ENCODE measurements at regions not wholly inside any gene's neighbourhood (a gene's known extent, or its start where the extent isn't known, plus 50 kb on each side); places are given as distances from the start of the nearest gene placed in this dataset.

DNA sequence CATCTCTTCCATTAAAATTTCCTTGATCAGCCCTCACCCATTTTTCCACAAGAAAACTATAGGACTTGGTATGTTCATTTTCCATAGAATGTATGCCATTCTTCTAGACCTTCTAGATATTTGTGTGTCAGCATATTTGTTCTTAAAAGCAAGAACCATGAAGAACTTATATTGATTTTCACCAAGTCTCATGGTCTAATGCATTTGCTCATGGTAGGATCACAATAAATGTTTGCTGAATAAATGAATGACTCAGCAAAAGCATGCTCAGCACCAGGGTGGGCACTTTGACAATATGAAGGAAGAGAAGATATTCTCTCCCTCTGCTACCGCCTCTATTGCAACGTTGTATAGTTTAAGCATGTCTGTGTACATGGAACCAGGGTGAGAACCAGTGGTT, 805.5 kb upstream of the SLC35B3 start:
- no peak overlapping the region for H3K4me3 ChIP-seq (replicated peaks in 1 of 2; ENCODE audit: low read depth in 1 of 2, low read length in 2 of 2)
- ATAC-seq (no peak), DNase-seq (ENCODE audit: low read depth, low spot score) (no peak)
- TF ChIP-seq SIN3A (IDR thresholded peaks at IDR 0.05; ENCODE audit: low read depth) (no peak), TCF7L2 (IDR thresholded peaks at IDR 0.05; ENCODE audit: borderline replicate concordance, extremely low read depth, insufficient read depth, insufficient read length) (no peak), YY1 (IDR thresholded peaks at IDR 0.05; ENCODE audit: extremely low read depth, insufficient replicate concordance, low read depth, low read length) (no peak), ZNF274 (IDR thresholded peaks at IDR 0.05; ENCODE audit: low read depth, low read length) (no peak), MAX (IDR thresholded peaks at IDR 0.05) (no peak), POLR2AphosphoS5 (IDR thresholded peaks at IDR 0.05; ENCODE audit: low read depth, low read length) (no peak), EZH2 (IDR thresholded peaks at IDR 0.05) (no peak)
- TF ChIP-seq, protein P1, sequence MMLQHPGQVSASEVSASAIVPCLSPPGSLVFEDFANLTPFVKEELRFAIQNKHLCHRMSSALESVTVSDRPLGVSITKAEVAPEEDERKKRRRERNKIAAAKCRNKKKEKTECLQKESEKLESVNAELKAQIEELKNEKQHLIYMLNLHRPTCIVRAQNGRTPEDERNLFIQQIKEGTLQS (IDR thresholded peaks at IDR 0.05), result no peak
- H3K36me3 ChIP-seq (ENCODE audit: control insufficient read depth in 1 of 2, insufficient read depth in 2 of 2, low read length in 2 of 2), result no peaks in the 10 kb centered on the region
- POLR2A ChIA-PET, result no interaction called here
- no peaks in the 10 kb centered on the region for H3K9me3 ChIP-seq (ENCODE audit: control insufficient read depth in 1 of 2, insufficient read depth in 1 of 2, low read depth in 1 of 2, low read length in 2 of 2)
- no peak overlapping the region for H3K27ac ChIP-seq (ENCODE audit: low read depth, low read length)
- H3K9me2 ChIP-seq (ENCODE audit: insufficient read depth), result no peaks in the 10 kb centered on the region
- no TSS peak for BruUV-seq (replicated peaks)
- CTCF ChIA-PET, result no interaction called here
- RAD21 ChIA-PET (ENCODE audit: low non-redundant PET in 1 of 2, low total read pairs in 2 of 2, uncharacterized antibody in 2 of 2, unreplicated experiment in 2 of 2), result no interaction called here
- no peaks in the 10 kb centered on the region for H3K4me1 ChIP-seq (ENCODE audit: control insufficient read depth in 1 of 2, insufficient read depth in 2 of 2, low read length in 2 of 2)
- no peak overlapping the region for H3K9ac ChIP-seq (ENCODE audit: low read length)
- H3K79me2 ChIP-seq (ENCODE audit: insufficient read depth, low read length), result no peaks in the 10 kb centered on the region
- no peak overlapping the region for H3K4me2 ChIP-seq (ENCODE audit: low read length)
- intact Hi-C loops (cut with micrococcal nuclease), result no loop called here
- H4K20me1 ChIP-seq (ENCODE audit: insufficient read depth), result no peaks in the 10 kb centered on the region
- H3K27me3 ChIP-seq (ENCODE audit: insufficient read depth, low read length), result no peaks in the 10 kb centered on the region
- H2AFZ ChIP-seq (ENCODE audit: low read depth, low read length, poor library complexity, severe bottlenecking), result no peak overlapping the region

GRCh38 chr6:9236443-9236842, 801.1 kb upstream of the SLC35B3 start:
- ATAC-seq, result no peak
- BruUV-seq (replicated peaks), result no TSS peak
- Histone ChIP-seq H3K9me3 (ENCODE audit: control insufficient read depth in 1 of 2, insufficient read depth in 1 of 2, low read depth in 1 of 2, low read length in 2 of 2) (no peaks in the 10 kb centered on the region), H4K20me1 (ENCODE audit: insufficient read depth) (no peaks in the 10 kb centered on the region), H3K9me2 (ENCODE audit: insufficient read depth) (no peaks in the 10 kb centered on the region), H3K4me3 (replicated peaks in 1 of 2; ENCODE audit: low read depth in 1 of 2, low read length in 2 of 2) (no peak overlapping the region), H3K27ac (ENCODE audit: low read depth, low read length) (no peak overlapping the region), H2AFZ (ENCODE audit: low read depth, low read length, poor library complexity, severe bottlenecking) (no peak overlapping the region), H3K79me2 (ENCODE audit: insufficient read depth, low read length) (no peaks in the 10 kb centered on the region), H3K36me3 (ENCODE audit: control insufficient read depth in 1 of 2, insufficient read depth in 2 of 2, low read length in 2 of 2) (no peaks in the 10 kb centered on the region), H3K4me1 (ENCODE audit: control insufficient read depth in 1 of 2, insufficient read depth in 2 of 2, low read length in 2 of 2) (no peaks in the 10 kb centered on the region), H3K4me2 (ENCODE audit: low read length) (no peak overlapping the region), H3K9ac (ENCODE audit: low read length) (no peak overlapping the region), H3K27me3 (ENCODE audit: insufficient read depth, low read length) (no peaks in the 10 kb centered on the region)
- RAD21 ChIA-PET (ENCODE audit: low non-redundant PET in 1 of 2, low total read pairs in 2 of 2, uncharacterized antibody in 2 of 2, unreplicated experiment in 2 of 2), result no interaction called here
- POLR2A ChIA-PET, result no interaction called here
- CTCF ChIA-PET, result no interaction called here
- intact Hi-C loops (cut with micrococcal nuclease), result no loop called here
- no peak for DNase-seq (ENCODE audit: low read depth, low spot score)
- TF ChIP-seq RAD21 (IDR thresholded peaks at IDR 0.05; ENCODE audit: low read depth), result no peak
- no peak for TF ChIP-seq CEBPB (IDR thresholded peaks at IDR 0.05; ENCODE audit: low read depth)
- TF ChIP-seq, protein P2, sequence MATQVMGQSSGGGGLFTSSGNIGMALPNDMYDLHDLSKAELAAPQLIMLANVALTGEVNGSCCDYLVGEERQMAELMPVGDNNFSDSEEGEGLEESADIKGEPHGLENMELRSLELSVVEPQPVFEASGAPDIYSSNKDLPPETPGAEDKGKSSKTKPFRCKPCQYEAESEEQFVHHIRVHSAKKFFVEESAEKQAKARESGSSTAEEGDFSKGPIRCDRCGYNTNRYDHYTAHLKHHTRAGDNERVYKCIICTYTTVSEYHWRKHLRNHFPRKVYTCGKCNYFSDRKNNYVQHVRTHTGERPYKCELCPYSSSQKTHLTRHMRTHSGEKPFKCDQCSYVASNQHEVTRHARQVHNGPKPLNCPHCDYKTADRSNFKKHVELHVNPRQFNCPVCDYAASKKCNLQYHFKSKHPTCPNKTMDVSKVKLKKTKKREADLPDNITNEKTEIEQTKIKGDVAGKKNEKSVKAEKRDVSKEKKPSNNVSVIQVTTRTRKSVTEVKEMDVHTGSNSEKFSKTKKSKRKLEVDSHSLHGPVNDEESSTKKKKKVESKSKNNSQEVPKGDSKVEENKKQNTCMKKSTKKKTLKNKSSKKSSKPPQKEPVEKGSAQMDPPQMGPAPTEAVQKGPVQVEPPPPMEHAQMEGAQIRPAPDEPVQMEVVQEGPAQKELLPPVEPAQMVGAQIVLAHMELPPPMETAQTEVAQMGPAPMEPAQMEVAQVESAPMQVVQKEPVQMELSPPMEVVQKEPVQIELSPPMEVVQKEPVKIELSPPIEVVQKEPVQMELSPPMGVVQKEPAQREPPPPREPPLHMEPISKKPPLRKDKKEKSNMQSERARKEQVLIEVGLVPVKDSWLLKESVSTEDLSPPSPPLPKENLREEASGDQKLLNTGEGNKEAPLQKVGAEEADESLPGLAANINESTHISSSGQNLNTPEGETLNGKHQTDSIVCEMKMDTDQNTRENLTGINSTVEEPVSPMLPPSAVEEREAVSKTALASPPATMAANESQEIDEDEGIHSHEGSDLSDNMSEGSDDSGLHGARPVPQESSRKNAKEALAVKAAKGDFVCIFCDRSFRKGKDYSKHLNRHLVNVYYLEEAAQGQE (IDR thresholded peaks at IDR 0.05; ENCODE audit: low read depth), result no peak
- no peak for TF ChIP-seq EGR1 (IDR thresholded peaks at IDR 0.05; ENCODE audit: low read depth)
- no peak for TF ChIP-seq JUND (IDR thresholded peaks at IDR 0.05)
- TF ChIP-seq POLR2AphosphoS5 (IDR thresholded peaks at IDR 0.05; ENCODE audit: low read depth, low read length), result no peak
- TF ChIP-seq ZBTB33 (IDR thresholded peaks at IDR 0.05; ENCODE audit: extremely low read depth, insufficient replicate concordance, low read length), result no peak
- TF ChIP-seq EZH2phosphoT487 (IDR thresholded peaks at IDR 0.05; ENCODE audit: borderline replicate concordance), result no peak
- TF ChIP-seq CBX3 (IDR thresholded peaks at IDR 0.05; ENCODE audit: low read depth), result no peak
- no peak for TF ChIP-seq ZNF274 (IDR thresholded peaks at IDR 0.05; ENCODE audit: low read depth, low read length)
- TF ChIP-seq SP1 (IDR thresholded peaks at IDR 0.05; ENCODE audit: low read depth), result no peak
